PC-9 (cell line): ENCODE measurements at regions not wholly inside any gene's neighbourhood (a gene's known extent, or its start where the extent isn't known, plus 50 kb on each side); places are given as distances from the start of the nearest gene placed in this dataset.

ENCODE experiments used
- EZH2 ChIP-seq: fragments of 200-600 bp; sonication (generic); IDR thresholded peaks from 2 replicates; pipeline ENCODE4 v1.8.0; 2017; ENCODE audit warnings: antibody characterized with exemption, low read depth
- TF ChIP-seq, protein P1 (sequence below): fragments of 200-600 bp; sonication (generic); conservative IDR thresholded peaks from 2 replicates; pipeline ENCODE4 v1.6.1; 2017; ENCODE audit warnings: mixed run types, antibody characterized with exemption, mild to moderate bottlenecking, moderate library complexity

- TF ChIP-seq, protein P1, sequence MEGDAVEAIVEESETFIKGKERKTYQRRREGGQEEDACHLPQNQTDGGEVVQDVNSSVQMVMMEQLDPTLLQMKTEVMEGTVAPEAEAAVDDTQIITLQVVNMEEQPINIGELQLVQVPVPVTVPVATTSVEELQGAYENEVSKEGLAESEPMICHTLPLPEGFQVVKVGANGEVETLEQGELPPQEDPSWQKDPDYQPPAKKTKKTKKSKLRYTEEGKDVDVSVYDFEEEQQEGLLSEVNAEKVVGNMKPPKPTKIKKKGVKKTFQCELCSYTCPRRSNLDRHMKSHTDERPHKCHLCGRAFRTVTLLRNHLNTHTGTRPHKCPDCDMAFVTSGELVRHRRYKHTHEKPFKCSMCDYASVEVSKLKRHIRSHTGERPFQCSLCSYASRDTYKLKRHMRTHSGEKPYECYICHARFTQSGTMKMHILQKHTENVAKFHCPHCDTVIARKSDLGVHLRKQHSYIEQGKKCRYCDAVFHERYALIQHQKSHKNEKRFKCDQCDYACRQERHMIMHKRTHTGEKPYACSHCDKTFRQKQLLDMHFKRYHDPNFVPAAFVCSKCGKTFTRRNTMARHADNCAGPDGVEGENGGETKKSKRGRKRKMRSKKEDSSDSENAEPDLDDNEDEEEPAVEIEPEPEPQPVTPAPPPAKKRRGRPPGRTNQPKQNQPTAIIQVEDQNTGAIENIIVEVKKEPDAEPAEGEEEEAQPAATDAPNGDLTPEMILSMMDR = no peak
- TF ChIP-seq EZH2 = no peak
These were observed 111.8 kb upstream of the USP25 start for GRCh38 chr21:15617964-15618363.
